IMR-90 (cell line): ENCODE measurements at regions not wholly inside any gene's neighbourhood (a gene's known extent, or its start where the extent isn't known, plus 50 kb on each side); places are given as distances from the start of the nearest gene placed in this dataset.
A peak's percentile ranks its signal among the peaks of the same experiment; 100 is the strongest.

Experiments
- ATAC-seq: fragments of 200-7000 bp; cut with Tn5 transposase; 2 replicates; pipeline ENCODE4 v1.9.1; 2020; ENCODE audit warnings: low read depth, mild to moderate bottlenecking, moderate library complexity
- BruUV-seq: library from RNA; stranded (reverse); fragments of 400-500 nt; replicated peaks from 2 replicates; lab custom pipeline; 2021; lab: Mats Ljungman, UMichigan
- CTCF ChIA-PET: fragments of 300-600 bp; formaldehyde crosslinking; extraction: SDS; loops from one replicate; lab custom pipeline; 2021; ENCODE audit warnings: antibody characterized with exemption; lab: Yijun Ruan, JAX
- POLR2A ChIA-PET: fragments of 300-600 bp; sonication (Branson Sonifier 250); formaldehyde crosslinking; loops from one replicate; lab custom pipeline; 2022; ENCODE audit warnings: antibody characterized with exemption; ENCODE audit not compliant: unreplicated experiment; lab: Charles Lee
- DNase-seq: peaks from one replicate; pipeline ENCODE4 v3.0.0; 2013
- H2AFZ ChIP-seq: replicated peaks from 2 replicates; pipeline ENCODE3; 2013; ENCODE audit warnings: low read length, mild to moderate bottlenecking; ENCODE audit not compliant: poor library complexity
- H2AK5ac ChIP-seq: 2 replicates; pipeline ENCODE4 v1.6.1; 2013; ENCODE audit warnings: low read depth, low read length, inconsistent platforms
- H2AK9ac ChIP-seq: replicated peaks from 2 replicates; pipeline ENCODE3; 2013; ENCODE audit warnings: mild to moderate bottlenecking, low read depth, low read length, moderate library complexity; ENCODE audit not compliant: poor library complexity
- H2BK120ac ChIP-seq: 2 replicates; pipeline ENCODE4 v1.6.1; 2013; ENCODE audit warnings: low read depth, low read length, inconsistent platforms
- H2BK15ac ChIP-seq: 3 replicates; pipeline ENCODE4 v1.6.1; 2013; ENCODE audit warnings: low read depth, low read length, inconsistent platforms
- H2BK20ac ChIP-seq: 2 replicates; pipeline ENCODE4 v1.6.1; 2013; ENCODE audit warnings: low read depth, mild to moderate bottlenecking, inconsistent platforms, low read length, moderate library complexity
- H2BK5ac ChIP-seq: 2 replicates; pipeline ENCODE4 v1.6.1; 2013; ENCODE audit warnings: mild to moderate bottlenecking, low read depth, low read length, inconsistent platforms; ENCODE audit not compliant: poor library complexity, severe bottlenecking
- H3K14ac ChIP-seq: replicated peaks from 2 replicates; pipeline ENCODE4 v1.6.1; 2013; ENCODE audit warnings: low read depth, low read length, inconsistent platforms
- H3K18ac ChIP-seq: 2 replicates; pipeline ENCODE4 v1.6.1; 2013; ENCODE audit warnings: low read depth, low read length, control low read depth
- H3K23ac ChIP-seq: 2 replicates; pipeline ENCODE4 v1.6.1; 2013; ENCODE audit warnings: low read depth, low read length, inconsistent platforms
- H3K27ac ChIP-seq: 2 replicates; pipeline ENCODE4 v1.5.1; 2013; ENCODE audit warnings: mild to moderate bottlenecking, control low read depth, low read length; ENCODE audit not compliant: insufficient read depth
- H3K27me3 ChIP-seq: 2 replicates; pipeline ENCODE4 v1.6.1; 2013; ENCODE audit warnings: low read length; ENCODE audit not compliant: control insufficient read depth, insufficient read depth
- H3K36me3 ChIP-seq: 2 replicates; pipeline ENCODE4 v1.6.1; 2013; ENCODE audit warnings: low read length, mixed read lengths; ENCODE audit not compliant: control insufficient read depth, insufficient read depth
- H3K4ac ChIP-seq: 2 replicates; pipeline ENCODE4 v1.6.1; 2013; ENCODE audit warnings: low read depth, low read length, inconsistent platforms
- H3K4me1 ChIP-seq: 2 replicates; pipeline ENCODE4 v1.6.1; 2013; ENCODE audit warnings: low read length, mixed read lengths; ENCODE audit not compliant: control insufficient read depth, insufficient read depth
- H3K4me2 ChIP-seq: 2 replicates; pipeline ENCODE4 v1.6.1; 2013; ENCODE audit warnings: low read depth, mild to moderate bottlenecking, control low read depth, low read length, moderate library complexity
- H3K4me3 ChIP-seq: 2 replicates; pipeline ENCODE4 v1.5.1; 2013; ENCODE audit warnings: low read depth, mild to moderate bottlenecking, control low read depth, low read length, moderate library complexity; ENCODE audit not compliant: insufficient read depth
- H3K56ac ChIP-seq: 2 replicates; pipeline ENCODE4 v1.6.1; 2013; ENCODE audit warnings: low read length, inconsistent platforms; ENCODE audit not compliant: insufficient read depth; ENCODE audit errors: extremely low read depth
- H3K79me1 ChIP-seq, 2 experiments: 2 replicates each; pipeline ENCODE4 v1.6.1; 2013; ENCODE audit warnings: low read length in 2 of 2, inconsistent platforms in 1 of 2, low read depth in 1 of 2
- H3K9ac ChIP-seq: 2 replicates; pipeline ENCODE4 v1.6.1; 2013; ENCODE audit warnings: low read depth, low read length, control low read depth
- H3K9me1 ChIP-seq: 2 replicates; pipeline ENCODE4 v1.6.1; 2013; ENCODE audit warnings: low read length, inconsistent platforms; ENCODE audit not compliant: insufficient read depth
- H3K9me3 ChIP-seq: 2 replicates; pipeline ENCODE4 v1.6.1; 2013; ENCODE audit warnings: low read length; ENCODE audit not compliant: control insufficient read depth, insufficient read depth
- H4K20me1 ChIP-seq: 2 replicates; pipeline ENCODE4 v1.6.1; 2013; ENCODE audit warnings: low read length, inconsistent platforms; ENCODE audit not compliant: insufficient read depth
- H4K5ac ChIP-seq: 2 replicates; pipeline ENCODE4 v1.6.1; 2013; ENCODE audit warnings: mild to moderate bottlenecking, low read depth, low read length, control low read depth
- H4K8ac ChIP-seq, 2 experiments: 2 replicates each; pipeline ENCODE4 v1.6.1; 2013; ENCODE audit warnings: low read depth in 2 of 2, low read length in 2 of 2, control low read depth in 1 of 2, inconsistent platforms in 1 of 2
- H4K91ac ChIP-seq: 2 replicates; pipeline ENCODE4 v1.6.1; 2013; ENCODE audit warnings: low read depth, low read length, inconsistent platforms; ENCODE audit not compliant: insufficient read depth
- BHLHE40 ChIP-seq: fragments of 150-350 bp; IDR thresholded peaks from 2 replicates; pipeline ENCODE4 v1.6.1; 2016; ENCODE audit warnings: mild to moderate bottlenecking, low read depth, low read length
- CHD1 ChIP-seq: IDR thresholded peaks from 2 replicates; pipeline ENCODE4 v1.6.1; 2012; ENCODE audit warnings: low read depth, low read length, improper control_type of control experiment
- ELK1 ChIP-seq: fragments of 150-350 bp; IDR thresholded peaks from 2 replicates; pipeline ENCODE4 v1.6.1; 2016; ENCODE audit warnings: low read depth, mild to moderate bottlenecking, low read length, moderate library complexity, borderline replicate concordance
- FOS ChIP-seq: fragments of 150-350 bp; IDR thresholded peaks from 2 replicates; pipeline ENCODE4 v1.6.1; 2016; ENCODE audit warnings: low read depth, low read length
- MAFK ChIP-seq: IDR thresholded peaks from 2 replicates; pipeline ENCODE4 v1.6.1; 2012; ENCODE audit warnings: low read depth, low read length, improper control_type of control experiment
- MAZ ChIP-seq: IDR thresholded peaks from 2 replicates; pipeline ENCODE4 v1.6.1; 2012; ENCODE audit warnings: low read depth, mild to moderate bottlenecking, low read length, improper control_type of control experiment, moderate library complexity, borderline replicate concordance
- NFE2L2 ChIP-seq: fragments of 150-350 bp; IDR thresholded peaks from 2 replicates; pipeline ENCODE4 v1.6.1; 2016; ENCODE audit warnings: low read depth, mild to moderate bottlenecking, low read length
- RCOR1 ChIP-seq: IDR thresholded peaks from 2 replicates; pipeline ENCODE4 v1.6.1; 2012; ENCODE audit warnings: mild to moderate bottlenecking, low read length, improper control_type of control experiment; ENCODE audit not compliant: insufficient replicate concordance
- RFX5 ChIP-seq: IDR thresholded peaks from 2 replicates; pipeline ENCODE4 v1.8.0; 2012; ENCODE audit warnings: low read depth, mild to moderate bottlenecking, low read length, moderate library complexity
- USF2 ChIP-seq: fragments of 150-350 bp; IDR thresholded peaks from 2 replicates; pipeline ENCODE4 v1.6.1; 2017; ENCODE audit warnings: mild to moderate bottlenecking, antibody characterized with exemption, low read length, low read depth
- WGBS, 2 experiments: methylation state at CpG; one replicate each; pipeline versions ENCODE4 v1.1.5 to v1.1.7; 2013; ENCODE audit warnings: missing lambda C conversion rate in 2 of 2; ENCODE audit not compliant: insufficient read length in 1 of 2; ENCODE audit errors: extremely low coverage in 2 of 2; 5-methylcytosine and 5-hydroxymethylcytosine counted together
- dilution Hi-C: fragments of 300-500 bp; cut with HindIII; formaldehyde crosslinking; loops from one replicate; pipeline ENCODE4 v1.14.3; 2018; ENCODE audit warnings: low sequenced_read_pairs; ENCODE audit not compliant: unreplicated experiment
- in situ Hi-C: fragments of 300-500 bp; cut with MboI; formaldehyde crosslinking; loops from 3 replicates; pipeline ENCODE4 v1.14.3; 2019; ENCODE audit warnings: low sequenced_read_pairs, inconsistent platforms, mixed read lengths
- intact Hi-C: fragments of 100-400 bp; cut with micrococcal nuclease; formaldehyde crosslinking; loops from 2 replicates; pipeline ENCODE4 v1.10.0; 2022

GRCh38 chr4:4750187-4750586 lies 109.3 kb upstream of the MSX1 start:
- no peak overlapping the region for H2BK20ac ChIP-seq
- dilution Hi-C loops: no loop called here
- H3K27ac ChIP-seq: no peak overlapping the region
- DNase-seq (no peak), ATAC-seq (no peak)
- CTCF ChIA-PET: interaction anchor here (0.5 kb wide), 1 partner anchor 1810 kb away, joined by 3 read pairs; no protein-coding TSS in a partner anchor
- H3K4ac ChIP-seq: no peak overlapping the region
- no peak overlapping the region for H4K91ac ChIP-seq
- no peak overlapping the region for H2BK5ac ChIP-seq
- H3K9me1 ChIP-seq: no peaks in the 10 kb centered on the region
- H3K23ac ChIP-seq: no peak overlapping the region
- no peaks in the 10 kb centered on the region for H3K36me3 ChIP-seq
- H4K8ac ChIP-seq: no peak overlapping the region
- no peak overlapping the region for H2BK120ac ChIP-seq
- no peak overlapping the region for H2BK15ac ChIP-seq
- no peak overlapping the region for H2AK9ac ChIP-seq
- no peak overlapping the region for H3K14ac ChIP-seq
- intact Hi-C loops: no loop called here
- H4K20me1 ChIP-seq: no peaks in the 10 kb centered on the region
- no peak overlapping the region for H3K9ac ChIP-seq
- H3K18ac ChIP-seq: no peak overlapping the region
- H2AK5ac ChIP-seq: no peak overlapping the region
- H4K5ac ChIP-seq: no peak overlapping the region
- no peaks in the 10 kb centered on the region for H3K79me1 ChIP-seq
- peaks cover 24% of the 10 kb centered on the region for H3K27me3 ChIP-seq
- BruUV-seq: no TSS peak
- peak overlapping the region; percentile 35 for H2AFZ ChIP-seq
- POLR2A ChIA-PET: no interaction called here
- no peak overlapping the region for H3K56ac ChIP-seq
- no peaks in the 10 kb centered on the region for H3K4me1 ChIP-seq
- H3K9me3 ChIP-seq: peaks cover 5% of the 10 kb centered on the region
- WGBS, 2 experiments: 20% methylated on average over 1 of the region's 7 CpGs; no CpG with 5 or more reads in 1 of the 2 experiments
- H3K4me2 ChIP-seq: no peak overlapping the region
- TF ChIP-seq ELK1 (no peak), CHD1 (no peak), MAZ (no peak), MAFK (no peak), RFX5 (no peak), FOS (no peak), RCOR1 (no peak), USF2 (no peak), NFE2L2 (no peak), BHLHE40 (no peak)
- in situ Hi-C loops: no loop called here
- no peak overlapping the region for H3K4me3 ChIP-seq
